ENCODE measurements at regions not wholly inside any gene's neighbourhood (a gene's known extent, or its start where the extent isn't known, plus 50 kb on each side); places are given as distances from the start of the nearest gene placed in this dataset.
"Not testable (repeated sequence)": the region's sequence is repeated elsewhere in the genome, so short reads cannot be mapped to it uniquely, and the experiment has no call there.

GRCh38 chr3:177807150-177807875, 610.0 kb upstream of the TBL1XR1 start:
- no peak for FAIRE-seq

DNA sequence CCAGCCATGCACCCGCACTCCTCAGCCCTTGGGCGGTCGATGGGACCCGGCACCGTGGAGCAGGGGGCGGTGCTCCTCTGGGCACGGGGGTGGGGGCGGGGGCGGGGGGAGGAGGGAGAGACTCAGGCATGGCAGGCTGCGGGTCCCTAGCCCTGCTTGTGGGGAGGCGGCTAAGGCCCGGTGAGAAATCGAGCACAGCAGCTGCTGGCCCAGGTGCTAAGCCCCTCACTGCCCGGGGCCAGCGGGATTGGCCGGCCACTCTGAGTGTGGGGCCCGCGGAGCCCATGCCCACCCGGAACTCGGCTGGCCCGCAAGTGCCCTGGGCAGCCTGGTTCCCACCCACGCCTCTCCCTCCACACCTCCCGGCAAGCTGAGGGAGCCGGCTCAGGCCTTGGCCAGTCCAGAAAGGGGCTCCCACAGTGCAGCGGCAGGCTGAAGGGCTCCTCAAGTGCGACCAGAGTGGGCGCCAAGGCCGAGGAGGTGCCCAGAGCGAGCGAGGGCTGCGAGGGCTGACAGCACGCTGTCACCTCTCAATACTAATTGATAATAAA, 611.7 kb upstream of the TBL1XR1 start:
- not testable (repeated sequence) for FAIRE-seq

GRCh38 chr3:177810162-177810623, 612.9 kb upstream of the TBL1XR1 start:
- FAIRE-seq: peak; percentile 93

- no peak for FAIRE-seq
These were observed 613.8 kb upstream of the TBL1XR1 start for GRCh38 chr3:177811112-177811511.

- no peak for FAIRE-seq
These were observed 614.6 kb upstream of the TBL1XR1 start for GRCh38 chr3:177811835-177812234.

DNA sequence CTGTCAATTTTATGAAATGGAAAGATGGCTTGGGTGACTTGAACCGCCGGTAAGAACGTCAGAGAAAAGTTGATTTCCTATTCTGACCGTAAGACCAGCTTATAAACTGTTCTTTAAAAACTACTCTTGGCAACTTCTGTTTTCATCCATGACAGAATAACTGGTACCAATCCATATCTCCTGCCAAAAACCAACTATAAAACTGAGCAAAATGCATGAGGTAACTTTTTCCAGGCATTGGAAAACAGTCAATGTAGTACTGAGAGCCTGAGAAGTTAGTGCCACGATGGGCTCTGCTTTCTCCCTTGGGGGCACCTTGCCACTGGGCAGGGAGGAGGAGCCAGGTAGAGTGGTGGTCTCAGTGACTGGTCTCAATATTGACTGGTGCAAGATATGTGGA, 615.2 kb upstream of the TBL1XR1 start:
- FAIRE-seq: no peak

- no peak for FAIRE-seq
These were observed 616.0 kb upstream of the TBL1XR1 start for GRCh38 chr3:177813322-177813721.

GRCh38 chr3:177816667-177817208, 619.5 kb upstream of the TBL1XR1 start:
- no peak for FAIRE-seq

DNA sequence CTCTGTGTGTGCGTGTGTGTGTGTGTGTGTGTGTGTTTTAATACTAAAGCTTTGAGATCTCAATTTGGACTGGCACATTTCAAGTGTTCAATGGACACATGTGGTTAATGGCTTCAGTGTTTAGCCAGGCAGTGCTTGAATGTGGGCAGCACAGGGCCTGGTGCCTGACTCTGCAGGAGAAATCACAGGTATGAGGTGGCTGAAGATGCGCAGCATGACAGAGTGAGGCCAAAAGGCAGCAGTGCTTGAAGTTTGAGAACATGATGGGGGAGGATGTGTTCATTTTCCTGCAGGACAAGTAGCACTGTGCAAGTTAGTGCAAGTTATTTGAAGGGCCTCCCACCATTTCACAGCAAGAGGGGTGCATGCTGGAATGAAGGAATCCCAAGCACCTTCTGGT, 620.5 kb upstream of the TBL1XR1 start:
- no peak for FAIRE-seq

DNA sequence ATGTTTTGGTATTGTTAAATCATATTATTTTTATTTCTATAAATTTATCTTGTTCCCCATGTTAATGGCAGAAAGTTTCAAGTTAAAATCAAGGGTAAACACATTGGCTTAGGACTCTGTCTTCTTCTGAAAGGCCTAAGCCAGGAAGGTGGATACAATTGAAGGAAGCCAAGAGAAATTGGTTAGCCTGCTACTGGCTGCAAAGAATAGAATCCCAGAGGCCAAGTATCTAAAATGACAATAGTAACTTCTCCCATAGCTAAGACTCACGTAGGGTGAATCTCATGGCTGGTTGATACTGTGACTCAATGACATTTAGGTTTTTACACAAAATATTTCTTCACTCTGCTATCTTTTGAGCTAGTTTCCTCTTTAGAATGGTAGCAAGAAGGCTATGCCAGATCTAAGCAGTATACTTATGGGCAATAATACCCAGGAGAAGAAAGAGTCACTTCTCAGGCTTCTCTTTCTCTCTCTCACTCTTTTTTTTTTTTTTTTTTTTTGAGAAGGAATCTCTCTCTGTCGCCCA, 621.5 kb upstream of the TBL1XR1 start:
- no peak for FAIRE-seq

- FAIRE-seq: no peak
These were observed 623.5 kb upstream of the TBL1XR1 start for GRCh38 chr3:177820683-177821316.

GRCh38 chr3:177822681-177823096, 625.4 kb upstream of the TBL1XR1 start:
- peak; percentile 96 for FAIRE-seq

- FAIRE-seq: peak; percentile 9
These were observed 626.5 kb upstream of the TBL1XR1 start for GRCh38 chr3:177823701-177824189.

DNA sequence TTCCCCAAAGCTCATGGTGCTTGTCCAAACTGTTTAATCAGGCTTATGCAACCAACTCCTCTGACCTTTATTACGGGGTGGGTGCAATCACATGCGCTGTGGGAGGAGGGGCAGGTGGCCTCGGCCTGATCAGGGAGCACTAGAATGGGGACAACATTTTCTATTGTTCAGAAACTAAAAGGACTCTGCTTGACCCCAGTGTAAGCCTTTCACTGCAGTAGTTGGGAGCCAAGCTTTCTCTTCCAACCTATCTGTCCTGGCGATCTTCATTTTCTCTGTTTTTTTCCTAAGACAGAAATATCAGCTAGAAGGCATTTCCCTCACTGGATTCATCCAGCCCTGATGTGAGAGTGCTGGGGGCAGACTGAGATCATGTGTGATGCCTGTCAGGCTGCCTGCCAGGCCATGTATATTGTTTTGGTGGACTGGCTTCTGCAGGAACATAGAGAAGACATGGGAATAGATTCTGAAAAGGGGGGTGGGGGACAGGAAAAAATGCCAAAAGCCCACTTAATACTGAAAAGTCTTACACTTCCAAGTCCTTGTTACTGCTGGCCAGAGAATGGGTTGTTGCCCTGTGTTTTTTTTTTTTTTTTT, 627.0 kb upstream of the TBL1XR1 start:
- peak; percentile 20 for FAIRE-seq

- no peak for FAIRE-seq
These were observed 627.6 kb upstream of the TBL1XR1 start for GRCh38 chr3:177824841-177825240.

- FAIRE-seq: no peak
These were observed 629.0 kb upstream of the TBL1XR1 start for GRCh38 chr3:177826253-177826652.

- no peak for FAIRE-seq
These were observed 630.4 kb upstream of the TBL1XR1 start for GRCh38 chr3:177827511-177828207.

GRCh38 chr3:177828208-177828565, 630.9 kb upstream of the TBL1XR1 start:
- FAIRE-seq: no peak

DNA sequence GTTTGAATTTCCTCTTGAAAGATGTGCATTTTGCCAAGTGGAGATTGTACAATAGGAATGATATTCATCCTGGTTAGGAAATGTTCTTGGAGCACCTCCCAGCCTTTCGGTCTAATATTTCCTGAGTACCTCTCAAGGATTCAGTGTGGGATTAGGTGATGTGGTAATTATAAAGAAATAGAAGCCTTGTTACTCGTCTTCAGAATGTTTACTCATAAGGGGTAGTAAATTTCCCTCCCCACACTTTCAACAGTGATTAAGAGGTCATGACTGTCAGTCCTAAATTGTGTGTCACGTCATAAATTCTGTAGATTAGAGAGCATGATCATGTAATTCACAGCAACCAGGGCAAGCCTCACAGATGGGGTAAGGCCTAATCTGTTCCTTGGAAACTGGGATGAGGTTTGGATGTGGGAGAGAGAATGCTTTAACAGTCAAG, 633.1 kb upstream of the TBL1XR1 start:
- FAIRE-seq: no peak

- FAIRE-seq: no peak
These were observed 634.1 kb upstream of the TBL1XR1 start for GRCh38 chr3:177831361-177831760.

DNA sequence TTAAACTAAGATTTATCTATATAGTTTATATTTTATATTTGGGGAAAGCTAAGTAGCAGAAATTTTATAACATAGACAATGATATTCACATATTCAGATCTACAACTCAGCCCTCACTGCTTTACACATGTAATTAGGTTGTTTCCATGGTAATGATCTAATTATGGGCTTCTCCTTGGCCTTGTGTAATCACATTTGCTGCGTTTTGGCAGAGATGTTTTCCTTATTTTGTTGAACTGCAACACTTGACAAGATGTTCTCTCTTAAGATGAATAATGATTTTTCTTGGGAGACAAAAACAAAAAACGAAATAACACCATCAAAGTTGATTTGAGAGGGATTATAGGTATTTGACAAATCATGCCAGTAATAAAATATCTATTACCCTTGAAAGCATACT, 635.6 kb upstream of the TBL1XR1 start:
- FAIRE-seq: no peak

DNA sequence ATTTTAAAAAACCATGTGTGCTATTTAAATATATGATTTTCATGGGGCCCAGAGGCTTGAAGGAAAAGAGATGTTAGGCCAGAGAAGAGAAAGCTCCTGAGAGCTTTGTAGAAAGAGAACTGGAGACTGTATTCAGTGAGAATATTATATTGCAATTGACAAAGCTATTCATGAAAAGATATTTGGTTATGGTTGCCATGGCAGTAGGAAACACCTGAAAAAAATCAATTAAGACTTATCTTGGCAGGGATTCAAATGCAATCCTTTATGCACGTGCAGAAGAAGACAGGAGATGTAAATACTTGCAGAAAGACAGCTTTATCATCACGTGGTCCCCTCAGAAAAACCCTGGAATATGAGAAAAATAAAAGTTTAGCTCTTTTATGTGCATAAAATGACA, 636.0 kb upstream of the TBL1XR1 start:
- no peak for FAIRE-seq
